ENCODE measurements at regions not wholly inside any gene's neighbourhood (a gene's known extent, or its start where the extent isn't known, plus 50 kb on each side); places are given as distances from the start of the nearest gene placed in this dataset.

DNA sequence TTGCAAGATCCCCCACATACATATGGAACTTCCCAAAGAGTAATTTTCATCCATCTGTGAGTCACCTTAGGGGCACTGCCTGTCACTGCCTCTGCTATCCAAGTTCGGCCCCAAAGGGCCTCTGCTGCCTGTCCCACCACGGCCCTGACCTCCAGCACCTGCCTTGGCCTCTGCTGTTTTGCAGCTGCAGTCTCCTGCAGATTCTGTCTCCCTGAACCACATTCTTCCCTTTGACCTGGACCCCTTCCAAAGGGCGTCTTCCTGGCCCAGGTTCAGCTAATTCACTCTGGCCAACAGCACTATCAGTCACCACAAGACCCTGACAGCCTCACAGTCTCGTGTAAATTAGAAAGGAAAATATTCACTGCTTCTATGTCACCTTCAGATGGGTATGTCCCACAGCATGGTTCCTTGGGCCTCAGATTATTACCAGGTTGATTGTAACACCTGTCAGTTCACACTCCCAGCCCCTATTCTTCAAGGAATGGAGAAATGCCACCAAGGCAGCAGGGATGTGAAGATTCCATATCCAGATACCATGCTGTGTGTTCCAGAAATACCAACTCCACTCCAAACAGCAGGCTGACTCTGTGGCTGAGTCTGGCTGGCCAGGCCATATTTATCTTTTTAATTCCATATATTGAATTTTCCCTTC, 479.3 kb downstream of the ARHGEF28 start:
- no peak overlapping the region for H3K4me3 ChIP-seq (ENCODE audit: extremely low read depth in 1 of 4, insufficient read depth in 2 of 4, low read depth in 3 of 4, low read length in 4 of 4)
- H3K56ac ChIP-seq (replicated peaks; ENCODE audit: insufficient read length, low read depth, low read length) = no peak overlapping the region
- H3K23ac ChIP-seq (ENCODE audit: insufficient read length) = no peak overlapping the region
- 0 out of 2 replicates have a peak overlapping the region, but pooled peaks have one; percentile 18 for H2AFZ ChIP-seq (ENCODE audit: low read length)
- H4K20me1 ChIP-seq (replicated peaks in 1 of 2; ENCODE audit: control insufficient read depth in 1 of 2, insufficient read depth in 2 of 2, low read length in 2 of 2) = no peaks in the 10 kb centered on the region
- no peak overlapping the region for H3K27ac ChIP-seq (ENCODE audit: low read depth, low read length)
- CTCF ChIA-PET (ENCODE audit: partially characterized antibody) = no interaction called here
- FAIRE-seq = no peak
- H3K27me3 ChIP-seq (replicated peaks in 1 of 4; ENCODE audit: control insufficient read depth in 3 of 4, extremely low read depth in 1 of 4, insufficient read depth in 3 of 4, low read length in 3 of 4) = no peaks in the 10 kb centered on the region
- H3K14ac ChIP-seq (ENCODE audit: insufficient read length) = no peak overlapping the region
- H3K9ac ChIP-seq (replicated peaks in 1 of 4; ENCODE audit: extremely low read depth in 1 of 4, low read depth in 3 of 4, low read length in 3 of 4) = no peak overlapping the region
- H3K18ac ChIP-seq (ENCODE audit: extremely low read depth, low read length) = no peak overlapping the region
- no peaks in the 10 kb centered on the region for H3K4me1 ChIP-seq (replicated peaks in 1 of 4; ENCODE audit: control insufficient read depth in 3 of 4, insufficient read depth in 4 of 4, low read length in 3 of 4)
- H3K23me2 ChIP-seq (ENCODE audit: low read depth, low read length) = no peaks in the 10 kb centered on the region
- no peak overlapping the region for H2BK20ac ChIP-seq (ENCODE audit: low read length)
- POLR2A ChIA-PET (ENCODE audit: partially characterized antibody) = no interaction called here
- no peak overlapping the region for H2BK5ac ChIP-seq (ENCODE audit: low read depth, low read length)
- H2AK5ac ChIP-seq (ENCODE audit: low read depth, low read length) = no peak overlapping the region
- no peak for DNase-seq (ENCODE audit: low read depth in 1 of 2, low spot score in 2 of 2)
- H3K9me3 ChIP-seq (ENCODE audit: insufficient read depth in 2 of 2, low read depth in 1 of 2, low read length in 1 of 2) = no peaks in the 10 kb centered on the region
- 90% methylated on average over 4 of the region's 4 CpGs; no CpG with 5 or more reads in 1 of the 2 experiments for WGBS, 2 experiments (ENCODE audit: extremely low coverage in 1 of 2, insufficient coverage in 1 of 2, insufficient read length in 1 of 2, insufficient replicate concordance in 2 of 2, low coverage in 1 of 2, low lambda C conversion rate in 2 of 2, missing lambda C conversion rate in 1 of 2)
- no peak overlapping the region for H2BK120ac ChIP-seq (replicated peaks; ENCODE audit: low read depth, low read length)
- H4K5ac ChIP-seq (ENCODE audit: insufficient read length, low read depth, low read length) = no peak overlapping the region
- H4K8ac ChIP-seq (ENCODE audit: extremely low read depth, insufficient read depth, low read length) = no peak overlapping the region
- H2BK12ac ChIP-seq (ENCODE audit: low read depth, low read length) = no peak overlapping the region
- no peak overlapping the region for H3K4me2 ChIP-seq (ENCODE audit: insufficient read depth in 1 of 2, low read depth in 2 of 2, low read length in 2 of 2)
- H2BK15ac ChIP-seq (ENCODE audit: low read length) = no peak overlapping the region
- H3K79me1 ChIP-seq (ENCODE audit: low read depth, low read length) = no peaks in the 10 kb centered on the region
- H3K79me2 ChIP-seq (ENCODE audit: control insufficient read depth in 1 of 2, insufficient read depth in 2 of 2, low read length in 2 of 2) = no peaks in the 10 kb centered on the region
- H4K91ac ChIP-seq (replicated peaks; ENCODE audit: insufficient read length, low read length) = no peak overlapping the region
- H3K4ac ChIP-seq (replicated peaks; ENCODE audit: insufficient read length, low read depth, low read length) = no peak overlapping the region
- H3K36me3 ChIP-seq (ENCODE audit: control insufficient read depth in 2 of 4, insufficient read depth in 4 of 4, low read length in 3 of 4) = no peaks in the 10 kb centered on the region
- TF ChIP-seq FOSL1 (IDR thresholded peaks at IDR 0.05; ENCODE audit: insufficient read depth, low read depth, low read length) (no peak), SUZ12 (IDR thresholded peaks at IDR 0.05; ENCODE audit: low read length) (no peak), JUN (IDR thresholded peaks at IDR 0.05; ENCODE audit: low read depth, low read length) (no peak), CBX5 (IDR thresholded peaks at IDR 0.05; ENCODE audit: low read depth, low read length) (no peak), SRF (IDR thresholded peaks at IDR 0.05; ENCODE audit: low read depth, low read length) (no peak), CTBP2 (IDR thresholded peaks at IDR 0.05; ENCODE audit: borderline replicate concordance, insufficient read depth, insufficient read length, low read length) (no peak), CBX8 (IDR thresholded peaks at IDR 0.05; ENCODE audit: borderline replicate concordance, low read depth, low read length) (no peak), SP4 (IDR thresholded peaks at IDR 0.05; ENCODE audit: low read length) (no peak), TAF7 (optimal IDR thresholded peaks at IDR 0.05; ENCODE audit: borderline replicate concordance, low read depth, low read length) (no peak), KDM4A (IDR thresholded peaks at IDR 0.05; ENCODE audit: low read depth, low read length, severe bottlenecking) (no peak)
- TF ChIP-seq, protein P1, sequence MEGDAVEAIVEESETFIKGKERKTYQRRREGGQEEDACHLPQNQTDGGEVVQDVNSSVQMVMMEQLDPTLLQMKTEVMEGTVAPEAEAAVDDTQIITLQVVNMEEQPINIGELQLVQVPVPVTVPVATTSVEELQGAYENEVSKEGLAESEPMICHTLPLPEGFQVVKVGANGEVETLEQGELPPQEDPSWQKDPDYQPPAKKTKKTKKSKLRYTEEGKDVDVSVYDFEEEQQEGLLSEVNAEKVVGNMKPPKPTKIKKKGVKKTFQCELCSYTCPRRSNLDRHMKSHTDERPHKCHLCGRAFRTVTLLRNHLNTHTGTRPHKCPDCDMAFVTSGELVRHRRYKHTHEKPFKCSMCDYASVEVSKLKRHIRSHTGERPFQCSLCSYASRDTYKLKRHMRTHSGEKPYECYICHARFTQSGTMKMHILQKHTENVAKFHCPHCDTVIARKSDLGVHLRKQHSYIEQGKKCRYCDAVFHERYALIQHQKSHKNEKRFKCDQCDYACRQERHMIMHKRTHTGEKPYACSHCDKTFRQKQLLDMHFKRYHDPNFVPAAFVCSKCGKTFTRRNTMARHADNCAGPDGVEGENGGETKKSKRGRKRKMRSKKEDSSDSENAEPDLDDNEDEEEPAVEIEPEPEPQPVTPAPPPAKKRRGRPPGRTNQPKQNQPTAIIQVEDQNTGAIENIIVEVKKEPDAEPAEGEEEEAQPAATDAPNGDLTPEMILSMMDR (IDR thresholded peaks at IDR 0.05; ENCODE audit: control extremely low read depth in 1 of 3, insufficient read depth in 1 of 3, low read depth in 1 of 3, low read length in 3 of 3) = no peak
